ENCODE measurements at regions not wholly inside any gene's neighbourhood (a gene's known extent, or its start where the extent isn't known, plus 50 kb on each side); places are given as distances from the start of the nearest gene placed in this dataset.
A peak's percentile ranks its signal among the peaks of the same experiment; 100 is the strongest.

GRCh38 chr6:19303383-19303782 is 533.8 kb upstream of the ID4 start:
- Histone ChIP-seq H3K36me3 (no peaks in the 10 kb centered on the region), H3K27ac (peak overlapping the region; percentile 11 to 58 (median 34)), H3K27me3 (no peaks in the 10 kb centered on the region), H3K9me3 (no peaks in the 10 kb centered on the region), H3K4me3 (peak overlapping the region in 1 of 4 donors; percentile 11), H3K4me1 (no peaks in the 10 kb centered on the region)
- DNase-seq (peak in 1 of 2 donors; percentile 28), ATAC-seq (ENCODE audit: low FRiP score in 2 of 2) (peak; percentile 46 to 70)
- WGBS, 2 donors, result 32 to 47% methylated on average over 5 of the region's 5 CpGs
- TF ChIP-seq CTCF (IDR thresholded peaks at IDR 0.05) (no peak), POLR2A (IDR thresholded peaks at IDR 0.05) (no peak), POLR2AphosphoS5 (IDR thresholded peaks at IDR 0.05) (no peak), EP300 (IDR thresholded peaks at IDR 0.05) (no peak)

- Histone ChIP-seq H3K9me3 (no peaks in the 10 kb centered on the region), H3K4me3 (no peak overlapping the region), H3K27ac (no peak overlapping the region), H3K27me3 (no peaks in the 10 kb centered on the region), H3K36me3 (no peaks in the 10 kb centered on the region), H3K4me1 (no peaks in the 10 kb centered on the region)
- WGBS, 2 donors, result 74 to 86% methylated on average over 1 of the region's 1 CpG
- ATAC-seq (ENCODE audit: low FRiP score in 2 of 2), result no peak
- no peak for DNase-seq
- TF ChIP-seq POLR2AphosphoS5 (IDR thresholded peaks at IDR 0.05) (no peak), POLR2A (IDR thresholded peaks at IDR 0.05) (no peak), CTCF (IDR thresholded peaks at IDR 0.05) (no peak), EP300 (IDR thresholded peaks at IDR 0.05) (no peak)
Observed at GRCh38 chr6:19309661-19310060, 527.5 kb upstream of the ID4 start.

- ATAC-seq (ENCODE audit: low FRiP score in 2 of 2) (no peak), DNase-seq (no peak)
- TF ChIP-seq EP300 (IDR thresholded peaks at IDR 0.05) (no peak), POLR2AphosphoS5 (IDR thresholded peaks at IDR 0.05) (no peak), POLR2A (IDR thresholded peaks at IDR 0.05) (no peak), CTCF (IDR thresholded peaks at IDR 0.05) (no peak)
- WGBS, 2 donors, result 46 to 65% methylated on average over 3 of the region's 3 CpGs
- no peaks in the 10 kb centered on the region for H3K36me3 ChIP-seq
- H3K4me3 ChIP-seq, result no peak overlapping the region
- H3K27ac ChIP-seq, result no peak overlapping the region
- H3K27me3 ChIP-seq, result no peaks in the 10 kb centered on the region
- no peaks in the 10 kb centered on the region for H3K4me1 ChIP-seq
- H3K9me3 ChIP-seq, result no peaks in the 10 kb centered on the region
Observed at GRCh38 chr6:19311786-19312185, 525.4 kb upstream of the ID4 start.

GRCh38 chr6:19312241-19312978 is 524.8 kb upstream of the ID4 start:
- no peak overlapping the region for H3K27ac ChIP-seq
- WGBS, 2 donors, result 18 to 26% methylated on average over 5 of the region's 5 CpGs

More at GRCh38 chr6:19312241-19312978, 524.8 kb upstream of the ID4 start:
- TF ChIP-seq EP300 (IDR thresholded peaks at IDR 0.05), result no peak
- TF ChIP-seq CTCF (IDR thresholded peaks at IDR 0.05), result no peak
- no peak for TF ChIP-seq POLR2A (IDR thresholded peaks at IDR 0.05)
- TF ChIP-seq POLR2AphosphoS5 (IDR thresholded peaks at IDR 0.05), result no peak
- Histone ChIP-seq H3K27me3 (no peaks in the 10 kb centered on the region), H3K9me3 (no peaks in the 10 kb centered on the region), H3K36me3 (no peaks in the 10 kb centered on the region), H3K4me1 (no peaks in the 10 kb centered on the region), H3K4me3 (no peak overlapping the region)
- no peak for DNase-seq
- no peak for ATAC-seq (ENCODE audit: low FRiP score in 2 of 2)

Data from upper lobe of left lung (tissue), 6 donors.